H1 (cell line): ENCODE measurements at regions not wholly inside any gene's neighbourhood (a gene's known extent, or its start where the extent isn't known, plus 50 kb on each side); places are given as distances from the start of the nearest gene placed in this dataset.

ENCODE experiments used
- CTCF ChIA-PET: fragments of 300-600 bp; sonication (Branson Sonifier 250); formaldehyde crosslinking; loops from one replicate; lab custom pipeline; 2021; ENCODE audit not compliant: partially characterized antibody; lab: Charles Lee
- POLR2A ChIA-PET: fragments of 300-600 bp; sonication (Branson Sonifier 250); formaldehyde crosslinking; loops from one replicate; lab custom pipeline; 2021; ENCODE audit warnings: inconsistent platforms; ENCODE audit not compliant: partially characterized antibody; lab: Charles Lee
- DNase-seq, 2 experiments: peaks; one replicate each; pipeline versions ENCODE4 v3.0.0 to v3.0.0-alpha.2; 2010 to 2022; ENCODE audit warnings: low spot score in 2 of 2, low read depth in 1 of 2, mixed read lengths in 1 of 2
- FAIRE-seq: peaks from 2 replicates; lab custom pipeline; 2011; peaks lifted over from hg19 to GRCh38; lab: Jason Lieb, UNC
- H2AFZ ChIP-seq: 2 replicates; pipeline ENCODE4 v1.8.1; 2012; ENCODE audit warnings: low read length, inconsistent platforms
- H2AK5ac ChIP-seq: 2 replicates; pipeline ENCODE4 v1.6.1; 2013; ENCODE audit warnings: low read depth, low read length
- H2BK120ac ChIP-seq: replicated peaks from 2 replicates; pipeline ENCODE3; 2013; ENCODE audit warnings: low read depth, low read length, inconsistent platforms
- H2BK12ac ChIP-seq: 2 replicates; pipeline ENCODE4 v1.6.1; 2013; ENCODE audit warnings: low read depth, low read length
- H2BK15ac ChIP-seq: 2 replicates; pipeline ENCODE4 v1.6.1; 2013; ENCODE audit warnings: low read length
- H2BK20ac ChIP-seq: 2 replicates; pipeline ENCODE4 v1.6.1; 2013; ENCODE audit warnings: low read length
- H2BK5ac ChIP-seq: 2 replicates; pipeline ENCODE4 v1.6.1; 2013; ENCODE audit warnings: low read depth, low read length
- H3K14ac ChIP-seq: 2 replicates; pipeline ENCODE4 v1.6.1; 2013; ENCODE audit warnings: inconsistent platforms; ENCODE audit not compliant: insufficient read length
- H3K18ac ChIP-seq: 2 replicates; pipeline ENCODE4 v1.6.1; 2013; ENCODE audit warnings: low read length; ENCODE audit errors: extremely low read depth
- H3K23ac ChIP-seq: 2 replicates; pipeline ENCODE4 v1.6.1; 2013; ENCODE audit warnings: inconsistent platforms; ENCODE audit not compliant: insufficient read length
- H3K23me2 ChIP-seq: 2 replicates; pipeline ENCODE4 v1.6.1; 2013; ENCODE audit warnings: low read depth, low read length
- H3K27ac ChIP-seq: 2 replicates; pipeline ENCODE4 v1.6.1; 2011; ENCODE audit warnings: low read depth, low read length, inconsistent platforms
- H3K27me3 ChIP-seq, 4 experiments: replicated peaks in 1 of 4; 1 replicate in 1 of 4; 2 replicates in 3 of 4; pipeline versions ENCODE4 v1.6.1 to v1.8.1; 2011 to 2013; ENCODE audit warnings: low read length in 3 of 4, mild to moderate bottlenecking in 3 of 4, inconsistent platforms in 2 of 4, mixed read lengths in 2 of 4, moderate library complexity in 1 of 4; ENCODE audit not compliant: control insufficient read depth in 3 of 4, insufficient read depth in 3 of 4; ENCODE audit errors: extremely low read depth in 1 of 4
- H3K36me3 ChIP-seq, 4 experiments: 2 replicates each; pipeline versions ENCODE4 v1.6.1 to v1.8.1; 2011 to 2013; ENCODE audit warnings: mild to moderate bottlenecking in 4 of 4, low read length in 3 of 4, moderate library complexity in 2 of 4, control low read depth in 1 of 4, inconsistent platforms in 1 of 4; ENCODE audit not compliant: insufficient read depth in 4 of 4, control insufficient read depth in 2 of 4
- H3K4ac ChIP-seq: replicated peaks from 2 replicates; pipeline ENCODE3; 2013; ENCODE audit warnings: low read length, low read depth, mixed read lengths, inconsistent platforms; ENCODE audit not compliant: insufficient read length
- H3K4me1 ChIP-seq, 4 experiments: replicated peaks in 1 of 4; 1 replicate in 1 of 4; 2 replicates in 3 of 4; pipeline versions ENCODE4 v1.6.1 to v1.8.1; 2011 to 2013; ENCODE audit warnings: low read length in 3 of 4, inconsistent platforms in 2 of 4, mixed read lengths in 1 of 4; ENCODE audit not compliant: insufficient read depth in 4 of 4, control insufficient read depth in 3 of 4
- H3K4me2 ChIP-seq, 2 experiments: 2 replicates each; pipeline versions ENCODE4 v1.6.1 to v1.8.1; 2011 to 2013; ENCODE audit warnings: low read depth in 2 of 2, low read length in 2 of 2, control low read depth in 1 of 2, inconsistent platforms in 1 of 2, mild to moderate bottlenecking in 1 of 2; ENCODE audit not compliant: insufficient read depth in 1 of 2
- H3K4me3 ChIP-seq, 4 experiments: fragments of 200-600, 300-600 bp in 1 of 4; sonication (generic), shearing (Covaris generic), sonication (Bioruptor Twin) in 1 of 4; 2 replicates each; pipeline versions ENCODE4 v1.5.1 to v1.8.1; 2011 to 2016; ENCODE audit warnings: low read length in 4 of 4, low read depth in 3 of 4, control low read depth in 2 of 4, inconsistent platforms in 2 of 4, mild to moderate bottlenecking in 2 of 4, mixed read lengths in 1 of 4, moderate library complexity in 1 of 4; ENCODE audit not compliant: insufficient read depth in 2 of 4; ENCODE audit errors: extremely low read depth in 1 of 4
- H3K56ac ChIP-seq: replicated peaks from 2 replicates; pipeline ENCODE3; 2013; ENCODE audit warnings: low read depth, mild to moderate bottlenecking, mixed read lengths, low read length, inconsistent platforms; ENCODE audit not compliant: insufficient read length
- H3K79me1 ChIP-seq: 2 replicates; pipeline ENCODE4 v1.6.1; 2013; ENCODE audit warnings: low read depth, low read length, control low read depth
- H3K79me2 ChIP-seq, 2 experiments: 2 replicates each; pipeline versions ENCODE4 v1.6.1 to v1.8.1; 2012 to 2013; ENCODE audit warnings: low read length in 2 of 2, mild to moderate bottlenecking in 2 of 2, inconsistent platforms in 1 of 2; ENCODE audit not compliant: insufficient read depth in 2 of 2, control insufficient read depth in 1 of 2
- H3K9ac ChIP-seq, 4 experiments: replicated peaks in 1 of 4; 1 replicate in 1 of 4; 2 replicates in 3 of 4; pipeline versions ENCODE4 v1.6.1 to v1.8.1; 2011 to 2013; ENCODE audit warnings: low read depth in 3 of 4, low read length in 3 of 4, control low read depth in 2 of 4, mild to moderate bottlenecking in 2 of 4, moderate library complexity in 2 of 4, inconsistent platforms in 1 of 4; ENCODE audit errors: extremely low read depth in 1 of 4
- H3K9me3 ChIP-seq, 2 experiments: 2 replicates each; pipeline versions ENCODE4 v1.6.1 to v1.8.1; 2012 to 2013; ENCODE audit warnings: mild to moderate bottlenecking in 2 of 2, moderate library complexity in 2 of 2, control low read depth in 1 of 2, inconsistent platforms in 1 of 2, low read depth in 1 of 2, low read length in 1 of 2, mixed read lengths in 1 of 2; ENCODE audit not compliant: insufficient read depth in 2 of 2
- H4K20me1 ChIP-seq, 2 experiments: replicated peaks in 1 of 2; 2 replicates each; pipeline versions ENCODE3 to v1.8.1; 2011 to 2013; ENCODE audit warnings: inconsistent platforms in 2 of 2, low read length in 2 of 2, mild to moderate bottlenecking in 1 of 2; ENCODE audit not compliant: insufficient read depth in 2 of 2, control insufficient read depth in 1 of 2
- H4K5ac ChIP-seq: 2 replicates; pipeline ENCODE4 v1.6.1; 2013; ENCODE audit warnings: low read length, low read depth, mixed read lengths, inconsistent platforms; ENCODE audit not compliant: insufficient read length
- H4K8ac ChIP-seq: 2 replicates; pipeline ENCODE4 v1.8.0; 2013; ENCODE audit warnings: mild to moderate bottlenecking, moderate library complexity, low read length, inconsistent platforms; ENCODE audit not compliant: insufficient read depth; ENCODE audit errors: extremely low read depth
- H4K91ac ChIP-seq: replicated peaks from 2 replicates; pipeline ENCODE3; 2013; ENCODE audit warnings: low read length, mixed read lengths, inconsistent platforms; ENCODE audit not compliant: insufficient read length
- CBX5 ChIP-seq: fragments of 300-800, 300-1000 bp; sonication (generic); IDR thresholded peaks from 2 replicates; pipeline ENCODE4 v1.7.1; 2016; ENCODE audit warnings: antibody characterized with exemption, low read length, low read depth
- JUND ChIP-seq: IDR thresholded peaks from 2 replicates; pipeline ENCODE4 v1.6.1; 2011; ENCODE audit warnings: mild to moderate bottlenecking, improper control_type of control experiment, low read length
- PHF8 ChIP-seq: fragments of 200-600 bp; sonication (generic); conservative IDR thresholded peaks from 2 replicates; pipeline ENCODE4 v1.7.1; 2012; ENCODE audit warnings: low read depth, mild to moderate bottlenecking, inconsistent platforms, low read length, moderate library complexity
- RNF2 ChIP-seq: fragments of 200-900, 300-1000 bp; sonication (generic); IDR thresholded peaks from 2 replicates; pipeline ENCODE4 v1.7.1; 2016; ENCODE audit warnings: borderline replicate concordance, low read depth, mild to moderate bottlenecking, antibody characterized with exemption, low read length; ENCODE audit not compliant: poor library complexity, severe bottlenecking; ENCODE audit errors: missing control alignments
- SP2 ChIP-seq: IDR thresholded peaks from 2 replicates; pipeline ENCODE4 v1.6.1; 2012; ENCODE audit warnings: mild to moderate bottlenecking, low read length, inconsistent platforms
- TEAD4 ChIP-seq: IDR thresholded peaks from 2 replicates; pipeline ENCODE4 v1.6.1; 2012; ENCODE audit warnings: low read depth, low read length, inconsistent platforms, mixed read lengths
- YY1 ChIP-seq: IDR thresholded peaks from 2 replicates; pipeline ENCODE4 v1.6.1; 2011; ENCODE audit warnings: low read depth, mild to moderate bottlenecking, low read length
- WGBS, 2 experiments: shearing (Covaris generic) in 1 of 2; methylation state at CpG; one replicate each; pipeline versions ENCODE4 v1.1.6 to v1.1.7; 2013 to 2015; ENCODE audit warnings: low lambda C conversion rate in 2 of 2, mixed read lengths in 2 of 2, inconsistent platforms in 1 of 2, low coverage in 1 of 2, missing lambda C conversion rate in 1 of 2; ENCODE audit not compliant: insufficient replicate concordance in 2 of 2, insufficient coverage in 1 of 2, insufficient read length in 1 of 2; ENCODE audit errors: extremely low coverage in 1 of 2, missing lambda C conversion rate in 1 of 2; 5-methylcytosine and 5-hydroxymethylcytosine counted together

DNA sequence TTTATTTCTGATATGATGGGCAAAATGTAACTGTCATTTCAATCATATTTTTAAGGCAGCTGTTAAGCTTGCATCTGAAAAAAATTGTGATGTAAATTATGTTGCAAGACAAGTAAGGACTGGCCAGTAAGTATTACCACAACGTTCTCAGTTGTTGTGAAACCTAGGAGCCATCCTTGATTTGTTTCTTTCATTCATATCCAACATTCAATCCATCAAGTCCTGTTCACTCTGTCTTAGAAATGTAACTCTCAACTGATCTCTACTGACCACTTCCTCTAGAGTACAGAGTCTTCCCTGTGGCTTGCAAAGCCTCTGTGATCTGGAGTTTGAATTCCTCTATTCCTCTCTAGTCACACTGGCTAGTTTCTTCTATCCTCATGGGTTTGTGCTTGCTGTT, 161.4 kb upstream of the MAD2L1 start:
- TF ChIP-seq PHF8 (no peak), CBX5 (no peak), RNF2 (no peak), JUND (no peak), YY1 (no peak), SP2 (no peak), TEAD4 (no peak)
- TF ChIP-seq, all 59 proteins: peak for 0
- Histone ChIP-seq H3K4me1 (no peaks in the 10 kb centered on the region), H2BK5ac (no peak overlapping the region), H4K20me1 (no peaks in the 10 kb centered on the region), H4K8ac (no peak overlapping the region), H3K4me3 (no peak overlapping the region), H2BK20ac (no peak overlapping the region), H3K79me1 (no peaks in the 10 kb centered on the region), H4K5ac (no peak overlapping the region), H3K14ac (no peak overlapping the region), H3K9ac (no peak overlapping the region), H3K79me2 (no peaks in the 10 kb centered on the region), H3K4me2 (no peak overlapping the region), H2BK15ac (no peak overlapping the region), H3K36me3 (no peaks in the 10 kb centered on the region), H3K27ac (no peak overlapping the region), H3K27me3 (no peaks in the 10 kb centered on the region), H3K4ac (no peak overlapping the region), H2BK120ac (no peak overlapping the region), H2BK12ac (no peak overlapping the region), H3K23me2 (no peaks in the 10 kb centered on the region; the same call in 1 of the 2 replicates), H3K18ac (no peak overlapping the region), H4K91ac (no peak overlapping the region), H3K56ac (no peak overlapping the region), H2AK5ac (no peak overlapping the region), H2AFZ (peak overlapping the region; percentile 77), H3K23ac (no peak overlapping the region), H3K9me3 (no peaks in the 10 kb centered on the region)
- ChIA-PET CTCF (no interaction called here), POLR2A (no interaction called here)
- 88% methylated on average over 1 of the region's 1 CpG; no CpG with 5 or more reads in 1 of the 2 experiments for WGBS, 2 experiments
- FAIRE-seq (no peak), DNase-seq (no peak)
